HepG2 (cell line): ENCODE measurements at regions not wholly inside any gene's neighbourhood (a gene's known extent, or its start where the extent isn't known, plus 50 kb on each side); places are given as distances from the start of the nearest gene placed in this dataset.

ENCODE experiments used
- ATAC-seq: fragments of 200-7000 bp; cut with Tn5 transposase; 3 replicates; pipeline ENCODE4 v1.9.1; 2020; ENCODE audit warnings: mild to moderate bottlenecking, moderate library complexity
- BruUV-seq: library from RNA; stranded (reverse); fragments of 400-500 nt; replicated peaks from 2 replicates; lab custom pipeline; 2021; lab: Mats Ljungman, UMichigan
- CTCF ChIA-PET: fragments of 300-600 bp; formaldehyde crosslinking; extraction: SDS; loops from one replicate; lab custom pipeline; 2021; ENCODE audit warnings: low total read pairs, inconsistent platforms, low intra/inter-chr PET ratio; lab: Yijun Ruan, JAX
- POLR2A ChIA-PET: fragments of 350-600 bp; sonication (Branson Sonifier 250); formaldehyde crosslinking; loops from one replicate; lab custom pipeline; 2020; ENCODE audit warnings: antibody characterized with exemption, inconsistent platforms; lab: Yijun Ruan, JAX
- DNase-seq: peaks from one replicate; pipeline ENCODE4 v3.0.0-alpha.2; 2015; ENCODE audit warnings: low spot score
- FAIRE-seq: peaks from 3 replicates; lab custom pipeline; 2011; peaks lifted over from hg19 to GRCh38; lab: Jason Lieb, UNC
- H2AFZ ChIP-seq: one replicate; pipeline ENCODE4 v1.6.1; 2011; ENCODE audit warnings: low read length, inconsistent platforms
- H3K27ac ChIP-seq: fragments of 300-600 bp; 3 replicates; pipeline ENCODE4 v1.8.0; 2011; ENCODE audit warnings: mixed run types, mild to moderate bottlenecking, mixed read lengths, low read length, inconsistent platforms; ENCODE audit not compliant: insufficient read depth; ENCODE audit errors: extremely low read length
- H3K27me3 ChIP-seq, 2 experiments: fragments of 200-600 bp in 1 of 2; 2 replicates in 1 of 2; 3 replicates in 1 of 2; pipeline versions ENCODE4 v1.6.0 to v1.8.0; 2011; ENCODE audit warnings: low read length in 2 of 2, mild to moderate bottlenecking in 2 of 2, moderate library complexity in 2 of 2, inconsistent platforms in 1 of 2; ENCODE audit not compliant: insufficient read depth in 2 of 2, control insufficient read depth in 1 of 2
- H3K36me3 ChIP-seq, 2 experiments: fragments of 200-600 bp in 1 of 2; replicated peaks in 1 of 2; 2 replicates in 1 of 2; 3 replicates in 1 of 2; pipeline versions ENCODE4 v1.5.1 to v1.8.0; 2011; ENCODE audit warnings: low read length in 2 of 2, inconsistent platforms in 1 of 2; ENCODE audit not compliant: insufficient read depth in 2 of 2, control insufficient read depth in 1 of 2
- H3K4me1 ChIP-seq: 2 replicates; pipeline ENCODE4 v1.5.1; 2012; ENCODE audit warnings: low read length, inconsistent platforms; ENCODE audit not compliant: insufficient read depth
- H3K4me2 ChIP-seq: 2 replicates; pipeline ENCODE4 v1.6.0; 2011; ENCODE audit warnings: low read depth, low read length, inconsistent platforms
- H3K4me3 ChIP-seq, 3 experiments: fragments of 200-600 bp in 1 of 3; sonication (generic), shearing (Covaris generic) in 1 of 3; replicated peaks in 1 of 3; 2 replicates each; pipeline ENCODE4 v1.5.1; 2011 to 2016; ENCODE audit warnings: low read length in 3 of 3, inconsistent platforms in 2 of 3, low read depth in 2 of 3, mild to moderate bottlenecking in 2 of 3, control low read depth in 1 of 3, mixed read lengths in 1 of 3; ENCODE audit not compliant: insufficient read depth in 1 of 3
- H3K79me2 ChIP-seq: one replicate; pipeline ENCODE4 v1.6.1; 2011; ENCODE audit warnings: low read length, inconsistent platforms; ENCODE audit not compliant: insufficient read depth
- H3K9ac ChIP-seq: 2 replicates; pipeline ENCODE4 v1.6.0; 2011; ENCODE audit warnings: mild to moderate bottlenecking, low read depth, low read length, inconsistent platforms; ENCODE audit not compliant: insufficient read depth
- H3K9me3 ChIP-seq: 2 replicates; pipeline ENCODE4 v1.5.1; 2012; ENCODE audit warnings: mild to moderate bottlenecking, low read length
- H4K20me1 ChIP-seq: 2 replicates; pipeline ENCODE4 v1.6.0; 2011; ENCODE audit warnings: inconsistent platforms, mild to moderate bottlenecking, low read length, moderate library complexity; ENCODE audit not compliant: insufficient read depth
- AGO1 ChIP-seq: fragments of 200-400 bp; formaldehyde crosslinking; IDR thresholded peaks from 2 replicates; pipeline ENCODE4 v1.6.1; 2017; ENCODE audit warnings: mild to moderate bottlenecking, low read depth, low read length, moderate library complexity; ENCODE audit not compliant: poor library complexity, severe bottlenecking
- DPF2 ChIP-seq: sonication (generic); formaldehyde crosslinking; IDR thresholded peaks from 2 replicates; pipeline ENCODE4 v1.4.0; 2020; ENCODE audit warnings: mild to moderate bottlenecking, low read depth, missing genetic modification reagents, borderline replicate concordance
- GATA4 ChIP-seq: sonication (generic); IDR thresholded peaks from 2 replicates; pipeline ENCODE4 v1.6.1; 2016; ENCODE audit warnings: antibody characterized with exemption, low read depth, borderline replicate concordance
- HOXA9 ChIP-seq: sonication (generic); formaldehyde crosslinking; IDR thresholded peaks from 2 replicates; pipeline ENCODE4 v1.8.1; 2022; ENCODE audit warnings: missing genetic modification reagents, mild to moderate bottlenecking, moderate library complexity, borderline replicate concordance
- NCOA2 ChIP-seq: sonication (generic); formaldehyde crosslinking; IDR thresholded peaks from 2 replicates; pipeline ENCODE4 v1.8.0; 2022; ENCODE audit warnings: inconsistent platforms
- SRSF9 ChIP-seq: fragments of 200-400 bp; formaldehyde crosslinking; IDR thresholded peaks from 2 replicates; pipeline ENCODE4 v1.6.1; 2018; ENCODE audit warnings: borderline replicate concordance, mild to moderate bottlenecking, low read depth, low read length; ENCODE audit not compliant: insufficient read depth, poor library complexity, severe bottlenecking
- SSRP1 ChIP-seq: IDR thresholded peaks from 2 replicates; pipeline ENCODE4 v1.6.1; 2016; ENCODE audit warnings: control low read depth
- ZBTB42 ChIP-seq: sonication (generic); formaldehyde crosslinking; IDR thresholded peaks from 2 replicates; pipeline ENCODE4 v1.5.0; 2020; ENCODE audit warnings: mild to moderate bottlenecking, missing genetic modification reagents
- ZNF292 ChIP-seq: sonication (generic); formaldehyde crosslinking; IDR thresholded peaks from 2 replicates; pipeline ENCODE4 v1.8.1; 2022; ENCODE audit warnings: mild to moderate bottlenecking, low read depth, missing genetic modification reagents, borderline replicate concordance
- ZNF326 ChIP-seq: sonication (generic); formaldehyde crosslinking; IDR thresholded peaks from 2 replicates; pipeline ENCODE4 v1.4.0; 2020; ENCODE audit warnings: missing genetic modification reagents, borderline replicate concordance
- ZNF687 ChIP-seq: sonication (generic); formaldehyde crosslinking; IDR thresholded peaks from 2 replicates; pipeline ENCODE4 v1.5.1; 2020; ENCODE audit warnings: mild to moderate bottlenecking, missing genetic modification reagents, moderate library complexity
- WGBS: methylation state at CpG from one replicate; pipeline ENCODE4 v1.1.6; 2017; ENCODE audit warnings: low lambda C conversion rate; 5-methylcytosine and 5-hydroxymethylcytosine counted together
- in situ Hi-C: cut with HindIII; loops from 2 replicates; pipeline ENCODE4 v1.10.0; 2017; ENCODE audit warnings: low pct_unique_long_range_greater_than_20kb; ENCODE audit not compliant: extremely low pct_ligation_motif_present
- intact Hi-C: fragments of 100-400 bp; cut with micrococcal nuclease; formaldehyde crosslinking; loops from one replicate; pipeline ENCODE4 v1.10.0; 2022; ENCODE audit not compliant: unreplicated experiment
- TF ChIP-seq, protein P1 (sequence below): sonication (generic); formaldehyde crosslinking; IDR thresholded peaks from 2 replicates; pipeline ENCODE4 v1.5.0; 2020; ENCODE audit warnings: mild to moderate bottlenecking, missing genetic modification reagents
- TF ChIP-seq, protein P2 (sequence below): sonication (generic); formaldehyde crosslinking; IDR thresholded peaks from 2 replicates; pipeline ENCODE4 v1.4.0; 2020; ENCODE audit warnings: missing genetic modification reagents, mild to moderate bottlenecking, borderline replicate concordance

- Histone ChIP-seq H4K20me1 (no peaks in the 10 kb centered on the region), H3K4me2 (no peak overlapping the region), H3K79me2 (no peaks in the 10 kb centered on the region), H3K27me3 (no peaks in the 10 kb centered on the region), H3K9ac (no peak overlapping the region), H3K9me3 (no peaks in the 10 kb centered on the region), H2AFZ (no peak overlapping the region), H3K4me1 (no peaks in the 10 kb centered on the region), H3K36me3 (no peaks in the 10 kb centered on the region), H3K4me3 (no peak overlapping the region), H3K27ac (no peak overlapping the region)
- intact Hi-C loops: loop anchor here (5.0 kb wide), 1 partner anchor 643 kb away; no protein-coding TSS in a partner anchor
- ChIA-PET CTCF (no interaction called here), POLR2A (no interaction called here)
- no TSS peak for BruUV-seq
- ATAC-seq (no peak), DNase-seq (no peak), FAIRE-seq (no peak)
- TF ChIP-seq NCOA2 (CRISPR knock-in tag) (no peak), DPF2 (no peak), GATA4 (no peak), ZNF687 (CRISPR knock-in tag) (no peak), SRSF9 (no peak), ZNF292 (no peak), ZBTB42 (no peak), SSRP1 (CRISPR knock-in tag) (no peak), AGO1 (no peak), ZNF326 (no peak), HOXA9 (CRISPR knock-in tag) (no peak)
- TF ChIP-seq, protein P1, sequence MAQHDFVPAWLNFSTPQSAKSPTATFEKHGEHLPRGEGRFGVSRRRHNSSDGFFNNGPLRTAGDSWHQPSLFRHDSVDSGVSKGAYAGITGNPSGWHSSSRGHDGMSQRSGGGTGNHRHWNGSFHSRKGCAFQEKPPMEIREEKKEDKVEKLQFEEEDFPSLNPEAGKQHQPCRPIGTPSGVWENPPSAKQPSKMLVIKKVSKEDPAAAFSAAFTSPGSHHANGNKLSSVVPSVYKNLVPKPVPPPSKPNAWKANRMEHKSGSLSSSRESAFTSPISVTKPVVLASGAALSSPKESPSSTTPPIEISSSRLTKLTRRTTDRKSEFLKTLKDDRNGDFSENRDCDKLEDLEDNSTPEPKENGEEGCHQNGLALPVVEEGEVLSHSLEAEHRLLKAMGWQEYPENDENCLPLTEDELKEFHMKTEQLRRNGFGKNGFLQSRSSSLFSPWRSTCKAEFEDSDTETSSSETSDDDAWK (CRISPR knock-in tag): no peak
- TF ChIP-seq, protein P2, sequence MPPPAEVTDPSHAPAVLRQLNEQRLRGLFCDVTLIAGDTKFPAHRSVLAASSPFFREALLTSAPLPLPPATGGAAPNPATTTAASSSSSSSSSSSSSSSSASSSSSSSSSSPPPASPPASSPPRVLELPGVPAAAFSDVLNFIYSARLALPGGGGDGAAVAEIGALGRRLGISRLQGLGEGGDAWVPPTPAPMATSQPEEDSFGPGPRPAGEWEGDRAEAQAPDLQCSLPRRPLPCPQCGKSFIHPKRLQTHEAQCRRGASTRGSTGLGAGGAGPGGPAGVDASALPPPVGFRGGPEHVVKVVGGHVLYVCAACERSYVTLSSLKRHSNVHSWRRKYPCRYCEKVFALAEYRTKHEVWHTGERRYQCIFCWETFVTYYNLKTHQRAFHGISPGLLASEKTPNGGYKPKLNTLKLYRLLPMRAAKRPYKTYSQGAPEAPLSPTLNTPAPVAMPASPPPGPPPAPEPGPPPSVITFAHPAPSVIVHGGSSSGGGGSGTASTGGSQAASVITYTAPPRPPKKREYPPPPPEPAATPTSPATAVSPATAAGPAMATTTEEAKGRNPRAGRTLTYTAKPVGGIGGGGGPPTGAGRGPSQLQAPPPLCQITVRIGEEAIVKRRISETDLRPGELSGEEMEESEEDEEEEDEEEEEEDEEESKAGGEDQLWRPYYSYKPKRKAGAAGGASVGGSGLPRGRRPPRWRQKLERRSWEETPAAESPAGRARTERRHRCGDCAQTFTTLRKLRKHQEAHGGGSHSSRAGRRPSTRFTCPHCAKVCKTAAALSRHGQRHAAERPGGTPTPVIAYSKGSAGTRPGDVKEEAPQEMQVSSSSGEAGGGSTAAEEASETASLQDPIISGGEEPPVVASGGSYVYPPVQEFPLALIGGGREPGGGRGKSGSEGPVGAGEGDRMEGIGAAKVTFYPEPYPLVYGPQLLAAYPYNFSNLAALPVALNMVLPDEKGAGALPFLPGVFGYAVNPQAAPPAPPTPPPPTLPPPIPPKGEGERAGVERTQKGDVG (CRISPR knock-in tag): no peak
- in situ Hi-C loops: no loop called here
- WGBS: 1% methylated on average over 2 of the region's 2 CpGs
Measured at GRCh38 chr18:38010037-38010436, 444.4 kb upstream of the CELF4 start.
